K562 (cell line): ENCODE measurements at regions not wholly inside any gene's neighbourhood (a gene's known extent, or its start where the extent isn't known, plus 50 kb on each side); places are given as distances from the start of the nearest gene placed in this dataset.

Experiments used
- CEBPG ChIP-seq, 3 experiments: fragments of 200-800 bp in 1 of 3; sonication (Bioruptor generic) in 1 of 3; sonication (generic) in 1 of 3; formaldehyde crosslinking in 1 of 3; IDR thresholded peaks in 2 of 3; conservative IDR thresholded peaks in 1 of 3; 2 replicates each; pipeline versions ENCODE4 v1.6.1 to v1.8.0; 2016 to 2022; ENCODE audit warnings: missing compliant biosample characterization in 2 of 3, missing genetic modification characterization in 2 of 3, mild to moderate bottlenecking in 1 of 3, missing genetic modification reagents in 1 of 3
- CREB3L1 ChIP-seq: fragments of 450-650 bp; IDR thresholded peaks from 2 replicates; pipeline ENCODE4 v1.6.1; 2014; ENCODE audit warnings: low read depth, mild to moderate bottlenecking, moderate library complexity, borderline replicate concordance
- CTCFL ChIP-seq: IDR thresholded peaks from 2 replicates; pipeline ENCODE4 v1.6.1; 2011; ENCODE audit warnings: borderline replicate concordance, low read depth, mild to moderate bottlenecking, moderate library complexity, low read length; ENCODE audit not compliant: insufficient read depth, poor library complexity, severe bottlenecking
- FOSL1 ChIP-seq: fragments of 200-800 bp; sonication (Bioruptor generic); conservative IDR thresholded peaks from 2 replicates; pipeline ENCODE4 v1.6.1; 2016; ENCODE audit warnings: missing genetic modification characterization, missing compliant biosample characterization
- HDAC2 ChIP-seq: fragments of 450-650 bp; IDR thresholded peaks from 2 replicates; pipeline ENCODE4 v1.6.1; 2016; ENCODE audit warnings: mild to moderate bottlenecking
- HNRNPK ChIP-seq: fragments of 200-400 bp; formaldehyde crosslinking; IDR thresholded peaks from one replicate; pipeline ENCODE4 v1.6.1; 2018; ENCODE audit warnings: mild to moderate bottlenecking, low read depth, low read length; ENCODE audit not compliant: poor library complexity, severe bottlenecking
- HNRNPL ChIP-seq: fragments of 200-400 bp; formaldehyde crosslinking; IDR thresholded peaks from 2 replicates; pipeline ENCODE4 v1.6.1; 2017; ENCODE audit warnings: low read depth, mild to moderate bottlenecking, low read length
- HOMEZ ChIP-seq: fragments of 250-450 bp; sonication (Bioruptor Pico); IDR thresholded peaks from 2 replicates; pipeline ENCODE4 v1.4.0; 2020; ENCODE audit warnings: mild to moderate bottlenecking, moderate library complexity
- JUND ChIP-seq, 2 experiments: IDR thresholded peaks; 2 replicates in 1 of 2; 3 replicates in 1 of 2; pipeline ENCODE4 v1.6.1; 2011; ENCODE audit warnings: borderline replicate concordance in 2 of 2, low read depth in 2 of 2, low read length in 2 of 2, improper control_type of control experiment in 1 of 2, missing biosample characterization in 1 of 2, missing genetic modification characterization in 1 of 2, missing genetic modification reagents in 1 of 2
- MCM2 ChIP-seq: fragments of 450-650 bp; IDR thresholded peaks from 2 replicates; pipeline ENCODE4 v1.6.1; 2017; ENCODE audit warnings: low read depth, mild to moderate bottlenecking
- MTA1 ChIP-seq: fragments of 450-650 bp; IDR thresholded peaks from 2 replicates; pipeline ENCODE4 v1.6.1; 2017; ENCODE audit warnings: borderline replicate concordance
- POLR2H ChIP-seq: IDR thresholded peaks from 2 replicates; pipeline ENCODE4 v1.6.1; 2016; ENCODE audit warnings: missing genetic modification characterization, low read depth, mild to moderate bottlenecking, control low read depth, missing compliant biosample characterization, moderate library complexity
- RCOR1 ChIP-seq, 2 experiments: IDR thresholded peaks; 2 replicates each; pipeline ENCODE4 v1.6.1; 2012; ENCODE audit warnings: low read depth in 2 of 2, low read length in 2 of 2, borderline replicate concordance in 1 of 2, improper control_type of control experiment in 1 of 2
- STAG1 ChIP-seq: sonication (generic); formaldehyde crosslinking; IDR thresholded peaks from 2 replicates; pipeline ENCODE4 v1.5.0; 2020; ENCODE audit warnings: missing genetic modification reagents, borderline replicate concordance
- TAF1 ChIP-seq: IDR thresholded peaks from 2 replicates; pipeline ENCODE4 v1.6.1; 2011; ENCODE audit warnings: mild to moderate bottlenecking, low read length, moderate library complexity; ENCODE audit not compliant: insufficient read depth, control insufficient read depth, severe bottlenecking; ENCODE audit errors: extremely low read depth
- ZNF124 ChIP-seq: sonication (generic); formaldehyde crosslinking; IDR thresholded peaks from 2 replicates; pipeline ENCODE4 v1.8.1; 2022; ENCODE audit warnings: missing genetic modification reagents
- ZNF584 ChIP-seq: fragments of 200-800 bp; sonication (Bioruptor generic); IDR thresholded peaks from 2 replicates; pipeline ENCODE4 v1.6.1; 2016; ENCODE audit warnings: low read depth, mild to moderate bottlenecking, missing genetic modification characterization, missing compliant biosample characterization
- TF ChIP-seq, protein P1 (sequence below): sonication (generic); formaldehyde crosslinking; IDR thresholded peaks from 2 replicates; pipeline ENCODE4 v1.8.0; 2022; ENCODE audit warnings: mild to moderate bottlenecking, missing genetic modification reagents, borderline replicate concordance

- no peak for TF ChIP-seq CREB3L1
- no peak for TF ChIP-seq HNRNPK
- TF ChIP-seq RCOR1 (IDR thresholded peaks at IDR 0.05; ENCODE audit: borderline replicate concordance in 1 of 2, low read depth in 2 of 2, low read length in 2 of 2), result 0 out of 4 replicates have a peak, but pooled peaks of 1 of the 2 experiments have one; percentile 20
- no peak for TF ChIP-seq TAF1
- no peak for TF ChIP-seq MTA1
- TF ChIP-seq, protein P1, sequence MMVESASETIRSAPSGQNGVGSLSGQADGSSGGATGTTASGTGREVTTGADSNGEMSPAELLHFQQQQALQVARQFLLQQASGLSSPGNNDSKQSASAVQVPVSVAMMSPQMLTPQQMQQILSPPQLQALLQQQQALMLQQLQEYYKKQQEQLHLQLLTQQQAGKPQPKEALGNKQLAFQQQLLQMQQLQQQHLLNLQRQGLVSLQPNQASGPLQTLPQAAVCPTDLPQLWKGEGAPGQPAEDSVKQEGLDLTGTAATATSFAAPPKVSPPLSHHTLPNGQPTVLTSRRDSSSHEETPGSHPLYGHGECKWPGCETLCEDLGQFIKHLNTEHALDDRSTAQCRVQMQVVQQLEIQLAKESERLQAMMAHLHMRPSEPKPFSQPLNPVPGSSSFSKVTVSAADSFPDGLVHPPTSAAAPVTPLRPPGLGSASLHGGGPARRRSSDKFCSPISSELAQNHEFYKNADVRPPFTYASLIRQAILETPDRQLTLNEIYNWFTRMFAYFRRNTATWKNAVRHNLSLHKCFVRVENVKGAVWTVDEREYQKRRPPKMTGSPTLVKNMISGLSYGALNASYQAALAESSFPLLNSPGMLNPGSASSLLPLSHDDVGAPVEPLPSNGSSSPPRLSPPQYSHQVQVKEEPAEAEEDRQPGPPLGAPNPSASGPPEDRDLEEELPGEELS (CRISPR knock-in tag), result no peak
- no peak for TF ChIP-seq ZNF584
- TF ChIP-seq MCM2, result no peak
- no peak for TF ChIP-seq HOMEZ
- TF ChIP-seq POLR2H (tag), result no peak
- no peak for TF ChIP-seq HNRNPL
- TF ChIP-seq HDAC2, result no peak
- TF ChIP-seq STAG1, result no peak
- peak; percentile 23; the same call in 1 of the 2 replicates for TF ChIP-seq JUND (IDR thresholded peaks at IDR 0.05; ENCODE audit: borderline replicate concordance, low read depth, low read length)
- TF ChIP-seq JUND (tag; IDR thresholded peaks at IDR 0.05; ENCODE audit: borderline replicate concordance, low read depth, low read length), result no peak
- peak; percentile 52 for TF ChIP-seq CEBPG (CRISPR knock-in tag; IDR thresholded peaks at IDR 0.05)
- TF ChIP-seq CEBPG (tag; conservative IDR thresholded peaks at IDR 0.05 in 1 of 2, IDR thresholded peaks at IDR 0.05 in 1 of 2), result peak; percentile 84 to 89
- TF ChIP-seq CTCFL, result no peak
- no peak for TF ChIP-seq ZNF124 (CRISPR knock-in tag)
- TF ChIP-seq FOSL1 (tag), result no peak
These were observed 126.4 kb downstream of the KBTBD2 start (continued) for GRCh38 chr7:32765185-32765584.
